SK-N-MC (cell line): ENCODE measurements at regions not wholly inside any gene's neighbourhood (a gene's known extent, or its start where the extent isn't known, plus 50 kb on each side); places are given as distances from the start of the nearest gene placed in this dataset.

ENCODE experiments used
- EZH2 ChIP-seq: fragments of 200-600 bp; sonication (generic); IDR thresholded peaks from one replicate; pipeline ENCODE4 v1.6.1; 2017; ENCODE audit warnings: antibody characterized with exemption
- POLR2AphosphoS5 ChIP-seq: IDR thresholded peaks from 2 replicates; pipeline ENCODE4 v1.6.1; 2012; ENCODE audit warnings: mild to moderate bottlenecking, low read depth, low read length, borderline replicate concordance

- TF ChIP-seq EZH2 (no peak), POLR2AphosphoS5 (no peak)
These were observed 410.5 kb downstream of the BMP2 start for GRCh38 chr20:7178004-7178403.
